ENCODE measurements at regions not wholly inside any gene's neighbourhood (a gene's known extent, or its start where the extent isn't known, plus 50 kb on each side); places are given as distances from the start of the nearest gene placed in this dataset.

GRCh38 chr7:46494441-46494840, 573.4 kb upstream of the IGFBP3 start:
- H3K4me1 ChIP-seq, result no peaks in the 10 kb centered on the region
- H3K36me3 ChIP-seq, result no peaks in the 10 kb centered on the region
- no peak overlapping the region for H3K9ac ChIP-seq
- peaks cover 12 to 27% (median 20%) of the 10 kb centered on the region in 11 experiments; a peak in 21 of 22 replicates for H3K9me3 ChIP-seq (replicated peaks in 1 of 11)
- no peak overlapping the region for H3K4me2 ChIP-seq
- no peak for TF ChIP-seq Cebpa-rat (IDR thresholded peaks at IDR 0.05)
- no peak overlapping the region for H3K27ac ChIP-seq
- no peaks in the 10 kb centered on the region for H3K27me3 ChIP-seq
- no peaks in the 10 kb centered on the region for H4K20me1 ChIP-seq
- H3K4me3 ChIP-seq, result no peak overlapping the region

- H3K27me3 ChIP-seq, result no peaks in the 10 kb centered on the region
- no peak overlapping the region for H3K27ac ChIP-seq
- H3K4me1 ChIP-seq, result no peaks in the 10 kb centered on the region
- no peak overlapping the region for H3K4me2 ChIP-seq
- TF ChIP-seq Cebpa-rat (IDR thresholded peaks at IDR 0.05), result no peak
- no peaks in the 10 kb centered on the region for H3K36me3 ChIP-seq
- H3K4me3 ChIP-seq, result no peak overlapping the region
- no peaks in the 10 kb centered on the region for H4K20me1 ChIP-seq
- peaks cover 8 to 23% (median 16%) of the 10 kb centered on the region in 11 experiments; a peak in 21 of 22 replicates for H3K9me3 ChIP-seq (replicated peaks in 1 of 11)
- no peak overlapping the region for H3K9ac ChIP-seq
Observed at GRCh38 chr7:46494028-46494427, 573.0 kb upstream of the IGFBP3 start.

- H3K9me3 ChIP-seq (replicated peaks in 1 of 11), result peaks cover under 1 to 14% (median 7%) of the 10 kb centered on the region in 11 experiments; a peak in 18 of 22 replicates
- H3K4me2 ChIP-seq, result no peak overlapping the region
- H3K9ac ChIP-seq, result no peak overlapping the region
- no peaks in the 10 kb centered on the region for H3K4me1 ChIP-seq
- no peaks in the 10 kb centered on the region for H3K27me3 ChIP-seq
- no peak overlapping the region for H3K4me3 ChIP-seq
- no peak for TF ChIP-seq Cebpa-rat (IDR thresholded peaks at IDR 0.05)
- H3K27ac ChIP-seq, result no peak overlapping the region
- H3K36me3 ChIP-seq, result no peaks in the 10 kb centered on the region
- no peaks in the 10 kb centered on the region for H4K20me1 ChIP-seq
Observed at GRCh38 chr7:46493196-46493595, 572.1 kb upstream of the IGFBP3 start.

- no peak overlapping the region for H3K4me3 ChIP-seq
- no peaks in the 10 kb centered on the region for H3K4me1 ChIP-seq
- peaks cover 0 to 7% (median 3%) of the 10 kb centered on the region in 11 experiments; a peak in 8 of 22 replicates for H3K9me3 ChIP-seq (replicated peaks in 1 of 11)
- no peaks in the 10 kb centered on the region for H3K27me3 ChIP-seq
- H4K20me1 ChIP-seq, result no peaks in the 10 kb centered on the region
- no peak overlapping the region for H3K9ac ChIP-seq
- TF ChIP-seq Cebpa-rat (IDR thresholded peaks at IDR 0.05), result no peak
- H3K27ac ChIP-seq, result no peak overlapping the region
- H3K4me2 ChIP-seq, result no peak overlapping the region
- no peaks in the 10 kb centered on the region for H3K36me3 ChIP-seq
Observed at GRCh38 chr7:46492466-46492865, 571.4 kb upstream of the IGFBP3 start.

GRCh38 chr7:46490406-46490805, 569.3 kb upstream of the IGFBP3 start:
- no peaks in the 10 kb centered on the region for H3K27me3 ChIP-seq
- TF ChIP-seq Cebpa-rat (IDR thresholded peaks at IDR 0.05), result no peak
- no peaks in the 10 kb centered on the region for H4K20me1 ChIP-seq
- H3K4me3 ChIP-seq, result no peak overlapping the region
- no peaks in the 10 kb centered on the region for H3K36me3 ChIP-seq
- no peak overlapping the region for H3K4me2 ChIP-seq
- H3K9me3 ChIP-seq (replicated peaks in 1 of 11), result peaks cover 0 to 3% (median 0%) of the 10 kb centered on the region in 11 experiments; a peak in 2 of 22 replicates
- no peak overlapping the region for H3K9ac ChIP-seq
- no peak overlapping the region for H3K27ac ChIP-seq
- H3K4me1 ChIP-seq, result no peaks in the 10 kb centered on the region

- Histone ChIP-seq H3K4me2 (no peak overlapping the region), H3K9me3 (replicated peaks in 1 of 11) (peaks cover 0 to 3% (median 0%) of the 10 kb centered on the region in 11 experiments; a peak in 1 of 22 replicates), H3K4me3 (no peak overlapping the region), H3K27me3 (no peaks in the 10 kb centered on the region), H3K4me1 (no peaks in the 10 kb centered on the region), H3K27ac (no peak overlapping the region), H3K36me3 (no peaks in the 10 kb centered on the region), H4K20me1 (no peaks in the 10 kb centered on the region), H3K9ac (no peak overlapping the region)
- TF ChIP-seq Cebpa-rat (IDR thresholded peaks at IDR 0.05), result no peak
Observed at GRCh38 chr7:46489106-46489505, 568.0 kb upstream of the IGFBP3 start.

- Histone ChIP-seq H3K27ac (no peak overlapping the region), H3K9ac (no peak overlapping the region), H4K20me1 (no peaks in the 10 kb centered on the region), H3K4me2 (no peak overlapping the region), H3K36me3 (no peaks in the 10 kb centered on the region), H3K27me3 (no peaks in the 10 kb centered on the region), H3K9me3 (replicated peaks in 1 of 11) (peaks cover 0 to 3% (median 0%) of the 10 kb centered on the region in 11 experiments; a peak in 1 of 22 replicates), H3K4me3 (no peak overlapping the region), H3K4me1 (no peaks in the 10 kb centered on the region)
- no peak for TF ChIP-seq Cebpa-rat (IDR thresholded peaks at IDR 0.05)
Observed at GRCh38 chr7:46488607-46489006, 567.5 kb upstream of the IGFBP3 start.

GRCh38 chr7:46486256-46487206, 565.5 kb upstream of the IGFBP3 start:
- H4K20me1 ChIP-seq, result no peaks in the 10 kb centered on the region
- 0 out of 22 replicates have a peak, but pooled peaks cover 0 to under 1% (median 0%) of the 10 kb centered on the region in 11 experiments for H3K9me3 ChIP-seq (replicated peaks in 1 of 11)
- no peak overlapping the region for H3K4me3 ChIP-seq
- no peak overlapping the region for H3K27ac ChIP-seq
- no peak overlapping the region for H3K9ac ChIP-seq
- no peaks in the 10 kb centered on the region for H3K36me3 ChIP-seq
- TF ChIP-seq Cebpa-rat (IDR thresholded peaks at IDR 0.05), result no peak
- H3K4me2 ChIP-seq, result no peak overlapping the region
- no peaks in the 10 kb centered on the region for H3K27me3 ChIP-seq
- no peaks in the 10 kb centered on the region for H3K4me1 ChIP-seq

- Histone ChIP-seq H3K4me3 (no peak overlapping the region), H3K9me3 (replicated peaks in 1 of 11) (peaks cover 0 to 9% (median 0%) of the 10 kb centered on the region in 11 experiments; a peak in 6 of 22 replicates), H3K4me1 (no peaks in the 10 kb centered on the region), H4K20me1 (no peaks in the 10 kb centered on the region), H3K36me3 (no peaks in the 10 kb centered on the region), H3K9ac (no peak overlapping the region), H3K4me2 (no peak overlapping the region), H3K27me3 (no peaks in the 10 kb centered on the region), H3K27ac (no peak overlapping the region)
- TF ChIP-seq Cebpa-rat (IDR thresholded peaks at IDR 0.05), result no peak
Observed at GRCh38 chr7:46485481-46486065, 564.5 kb upstream of the IGFBP3 start.
